Rectal smooth muscle tissue (tissue), 1 donor: ENCODE measurements at regions not wholly inside any gene's neighbourhood (a gene's known extent, or its start where the extent isn't known, plus 50 kb on each side); places are given as distances from the start of the nearest gene placed in this dataset.
"Not testable (repeated sequence)": the region's sequence is repeated elsewhere in the genome, so short reads cannot be mapped to it uniquely, and the experiment has no call there.

Source experiments
- H3K27ac ChIP-seq: one replicate; pipeline ENCODE4 v1.7.0; 2013; ENCODE audit warnings: low read depth, low read length, inconsistent platforms
- H3K27me3 ChIP-seq: one replicate; pipeline ENCODE4 v1.7.0; 2013; ENCODE audit warnings: low read length; ENCODE audit not compliant: control insufficient read depth, insufficient read depth
- H3K36me3 ChIP-seq: one replicate; pipeline ENCODE4 v1.7.0; 2013; ENCODE audit warnings: low read length; ENCODE audit not compliant: control insufficient read depth, insufficient read depth
- H3K4me1 ChIP-seq: one replicate; pipeline ENCODE4 v1.7.0; 2013; ENCODE audit warnings: low read length; ENCODE audit not compliant: control insufficient read depth, insufficient read depth
- H3K4me3 ChIP-seq: one replicate; pipeline ENCODE4 v1.7.0; 2013; ENCODE audit warnings: low read length
- H3K9ac ChIP-seq: one replicate; pipeline ENCODE4 v1.7.0; 2013; ENCODE audit warnings: low read length

GRCh38 chr6:134628154-134628553 lies 310.2 kb upstream of the SGK1 start:
- Histone ChIP-seq H3K9ac (no peak overlapping the region), H3K36me3 (no peaks in the 10 kb centered on the region), H3K4me3 (no peak overlapping the region), H3K4me1 (no peaks in the 10 kb centered on the region), H3K27me3 (no peaks in the 10 kb centered on the region), H3K27ac (no peak overlapping the region)

- Histone ChIP-seq H3K36me3 (no peaks in the 10 kb centered on the region), H3K27ac (no peak overlapping the region), H3K27me3 (no peaks in the 10 kb centered on the region), H3K4me1 (no peaks in the 10 kb centered on the region), H3K4me3 (no peak overlapping the region), H3K9ac (no peak overlapping the region)
These were observed 309.8 kb upstream of the SGK1 start for GRCh38 chr6:134627707-134628106.

- no peak overlapping the region for H3K4me3 ChIP-seq
- no peaks in the 10 kb centered on the region for H3K27me3 ChIP-seq
- no peak overlapping the region for H3K27ac ChIP-seq
- H3K4me1 ChIP-seq, result no peaks in the 10 kb centered on the region
- no peak overlapping the region for H3K9ac ChIP-seq
- no peaks in the 10 kb centered on the region for H3K36me3 ChIP-seq
These were observed 308.7 kb upstream of the SGK1 start for GRCh38 chr6:134626589-134626988.

GRCh38 chr6:134626086-134626485 lies 308.2 kb upstream of the SGK1 start:
- Histone ChIP-seq H3K27me3 (no peaks in the 10 kb centered on the region), H3K36me3 (no peaks in the 10 kb centered on the region), H3K4me1 (no peaks in the 10 kb centered on the region), H3K4me3 (no peak overlapping the region), H3K27ac (no peak overlapping the region), H3K9ac (no peak overlapping the region)

GRCh38 chr6:134624781-134625180 lies 306.9 kb upstream of the SGK1 start:
- Histone ChIP-seq H3K9ac (no peak overlapping the region), H3K4me1 (no peaks in the 10 kb centered on the region), H3K27ac (no peak overlapping the region), H3K36me3 (no peaks in the 10 kb centered on the region), H3K27me3 (no peaks in the 10 kb centered on the region), H3K4me3 (no peak overlapping the region)

- Histone ChIP-seq H3K4me3 (no peak overlapping the region), H3K36me3 (no peaks in the 10 kb centered on the region), H3K9ac (no peak overlapping the region), H3K27me3 (no peaks in the 10 kb centered on the region), H3K4me1 (no peaks in the 10 kb centered on the region), H3K27ac (no peak overlapping the region)
These were observed 305.5 kb upstream of the SGK1 start for GRCh38 chr6:134623401-134623800.

GRCh38 chr6:134622382-134623173 lies 304.7 kb upstream of the SGK1 start:
- no peak overlapping the region for H3K4me3 ChIP-seq
- H3K27me3 ChIP-seq, result no peaks in the 10 kb centered on the region
- no peaks in the 10 kb centered on the region for H3K4me1 ChIP-seq
- H3K27ac ChIP-seq, result no peak overlapping the region
- H3K36me3 ChIP-seq, result no peaks in the 10 kb centered on the region
- H3K9ac ChIP-seq, result no peak overlapping the region

GRCh38 chr6:134621858-134622257 lies 303.9 kb upstream of the SGK1 start:
- Histone ChIP-seq H3K4me1 (no peaks in the 10 kb centered on the region), H3K36me3 (no peaks in the 10 kb centered on the region), H3K27me3 (no peaks in the 10 kb centered on the region), H3K4me3 (no peak overlapping the region), H3K27ac (no peak overlapping the region), H3K9ac (no peak overlapping the region)

GRCh38 chr6:134619789-134620188 lies 301.9 kb upstream of the SGK1 start:
- Histone ChIP-seq H3K9ac (no peak overlapping the region), H3K27ac (no peak overlapping the region), H3K4me1 (no peaks in the 10 kb centered on the region), H3K36me3 (no peaks in the 10 kb centered on the region), H3K27me3 (no peaks in the 10 kb centered on the region), H3K4me3 (no peak overlapping the region)

- no peaks in the 10 kb centered on the region for H3K4me1 ChIP-seq
- H3K27ac ChIP-seq, result no peak overlapping the region
- H3K27me3 ChIP-seq, result no peaks in the 10 kb centered on the region
- H3K4me3 ChIP-seq, result no peak overlapping the region
- no peak overlapping the region for H3K9ac ChIP-seq
- no peaks in the 10 kb centered on the region for H3K36me3 ChIP-seq
These were observed 301.2 kb upstream of the SGK1 start for GRCh38 chr6:134619077-134619476.

GRCh38 chr6:134614606-134615485 lies 296.9 kb upstream of the SGK1 start:
- H3K4me3 ChIP-seq, result no peak overlapping the region
- H3K4me1 ChIP-seq, result no peaks in the 10 kb centered on the region
- H3K27ac ChIP-seq, result no peak overlapping the region
- H3K36me3 ChIP-seq, result no peaks in the 10 kb centered on the region
- H3K27me3 ChIP-seq, result no peaks in the 10 kb centered on the region
- H3K9ac ChIP-seq, result no peak overlapping the region

GRCh38 chr6:134612128-134612527 lies 294.2 kb upstream of the SGK1 start:
- H3K4me3 ChIP-seq, H3K36me3 ChIP-seq: not testable (repeated sequence)

More at GRCh38 chr6:134612128-134612527, 294.2 kb upstream of the SGK1 start:
- H3K27me3 ChIP-seq, H3K9ac ChIP-seq, H3K27ac ChIP-seq, H3K4me1 ChIP-seq: not testable (repeated sequence)
